ENCODE measurements at regions not wholly inside any gene's neighbourhood (a gene's known extent, or its start where the extent isn't known, plus 50 kb on each side); places are given as distances from the start of the nearest gene placed in this dataset.

- no peaks in the 10 kb centered on the region for H3K79me2 ChIP-seq (ENCODE audit: insufficient read depth, low read length)
- no peak overlapping the region for H3K4me2 ChIP-seq (ENCODE audit: insufficient read depth, low read length)
- no peaks in the 10 kb centered on the region for H3K9me3 ChIP-seq (ENCODE audit: low read depth, low read length)
- H3K27ac ChIP-seq (ENCODE audit: low read depth, low read length): no peak overlapping the region
- DNase-seq (ENCODE audit: insufficient read length, low spot score, missing footprints): no peak
- no peaks in the 10 kb centered on the region for H4K20me1 ChIP-seq (ENCODE audit: insufficient read depth, low read length)
- peaks cover 17% of the 10 kb centered on the region for H3K4me1 ChIP-seq (ENCODE audit: insufficient read depth, low read length)
- H3K27me3 ChIP-seq (ENCODE audit: insufficient read depth, low read length): peaks cover 9% of the 10 kb centered on the region
- H3K36me3 ChIP-seq (ENCODE audit: insufficient read depth, low read length): no peaks in the 10 kb centered on the region
- H3K4me3 ChIP-seq (ENCODE audit: insufficient read depth, low read length): no peak overlapping the region
- no peak for TF ChIP-seq CTCF (IDR thresholded peaks at IDR 0.05; ENCODE audit: extremely low read depth, low read depth, low read length)
- no peak overlapping the region for H2AFZ ChIP-seq (ENCODE audit: low read length)
Observed at GRCh38 chr6:28653876-28654275, 128.2 kb downstream of the GPX5 start.

GRCh38 chr6:28655164-28655563, 129.5 kb downstream of the GPX5 start:
- no peak for DNase-seq (ENCODE audit: insufficient read length, low spot score, missing footprints)
- Histone ChIP-seq H4K20me1 (ENCODE audit: insufficient read depth, low read length) (no peaks in the 10 kb centered on the region), H3K27me3 (ENCODE audit: insufficient read depth, low read length) (peaks cover 9% of the 10 kb centered on the region), H3K4me1 (ENCODE audit: insufficient read depth, low read length) (peaks cover 16% of the 10 kb centered on the region), H3K36me3 (ENCODE audit: insufficient read depth, low read length) (no peaks in the 10 kb centered on the region), H3K4me2 (ENCODE audit: insufficient read depth, low read length) (no peak overlapping the region), H3K27ac (ENCODE audit: low read depth, low read length) (no peak overlapping the region), H3K79me2 (ENCODE audit: insufficient read depth, low read length) (no peaks in the 10 kb centered on the region), H3K9me3 (ENCODE audit: low read depth, low read length) (no peaks in the 10 kb centered on the region), H2AFZ (ENCODE audit: low read length) (no peak overlapping the region), H3K4me3 (ENCODE audit: insufficient read depth, low read length) (no peak overlapping the region)
- no peak for TF ChIP-seq CTCF (IDR thresholded peaks at IDR 0.05; ENCODE audit: extremely low read depth, low read depth, low read length)

GRCh38 chr6:28656715-28657114, 131.0 kb downstream of the GPX5 start:
- peaks cover 16% of the 10 kb centered on the region for H3K4me1 ChIP-seq (ENCODE audit: insufficient read depth, low read length)
- no peak overlapping the region for H2AFZ ChIP-seq (ENCODE audit: low read length)
- TF ChIP-seq CTCF (IDR thresholded peaks at IDR 0.05; ENCODE audit: extremely low read depth, low read depth, low read length): no peak
- peaks cover 9% of the 10 kb centered on the region for H3K27me3 ChIP-seq (ENCODE audit: insufficient read depth, low read length)
- no peak overlapping the region for H3K4me3 ChIP-seq (ENCODE audit: insufficient read depth, low read length)
- DNase-seq (ENCODE audit: insufficient read length, low spot score, missing footprints): no peak
- H4K20me1 ChIP-seq (ENCODE audit: insufficient read depth, low read length): no peaks in the 10 kb centered on the region
- no peaks in the 10 kb centered on the region for H3K9me3 ChIP-seq (ENCODE audit: low read depth, low read length)
- no peaks in the 10 kb centered on the region for H3K36me3 ChIP-seq (ENCODE audit: insufficient read depth, low read length)
- no peak overlapping the region for H3K4me2 ChIP-seq (ENCODE audit: insufficient read depth, low read length)
- no peaks in the 10 kb centered on the region for H3K79me2 ChIP-seq (ENCODE audit: insufficient read depth, low read length)
- no peak overlapping the region for H3K27ac ChIP-seq (ENCODE audit: low read depth, low read length)

- peaks cover 16% of the 10 kb centered on the region for H3K4me1 ChIP-seq (ENCODE audit: insufficient read depth, low read length)
- no peaks in the 10 kb centered on the region for H3K79me2 ChIP-seq (ENCODE audit: insufficient read depth, low read length)
- H3K36me3 ChIP-seq (ENCODE audit: insufficient read depth, low read length): no peaks in the 10 kb centered on the region
- no peak for TF ChIP-seq CTCF (IDR thresholded peaks at IDR 0.05; ENCODE audit: extremely low read depth, low read depth, low read length)
- peak overlapping the region; percentile 33 for H2AFZ ChIP-seq (ENCODE audit: low read length)
- H3K4me2 ChIP-seq (ENCODE audit: insufficient read depth, low read length): peak overlapping the region; percentile 98
- no peaks in the 10 kb centered on the region for H3K9me3 ChIP-seq (ENCODE audit: low read depth, low read length)
- no peaks in the 10 kb centered on the region for H4K20me1 ChIP-seq (ENCODE audit: insufficient read depth, low read length)
- no peak overlapping the region for H3K27ac ChIP-seq (ENCODE audit: low read depth, low read length)
- peak overlapping the region; percentile 48 for H3K4me3 ChIP-seq (ENCODE audit: insufficient read depth, low read length)
- no peak for DNase-seq (ENCODE audit: insufficient read length, low spot score, missing footprints)
- H3K27me3 ChIP-seq (ENCODE audit: insufficient read depth, low read length): peaks cover 9% of the 10 kb centered on the region
Observed at GRCh38 chr6:28657381-28657768, 131.7 kb downstream of the GPX5 start.
